ENCODE measurements at regions not wholly inside any gene's neighbourhood (a gene's known extent, or its start where the extent isn't known, plus 50 kb on each side); places are given as distances from the start of the nearest gene placed in this dataset.

DNA sequence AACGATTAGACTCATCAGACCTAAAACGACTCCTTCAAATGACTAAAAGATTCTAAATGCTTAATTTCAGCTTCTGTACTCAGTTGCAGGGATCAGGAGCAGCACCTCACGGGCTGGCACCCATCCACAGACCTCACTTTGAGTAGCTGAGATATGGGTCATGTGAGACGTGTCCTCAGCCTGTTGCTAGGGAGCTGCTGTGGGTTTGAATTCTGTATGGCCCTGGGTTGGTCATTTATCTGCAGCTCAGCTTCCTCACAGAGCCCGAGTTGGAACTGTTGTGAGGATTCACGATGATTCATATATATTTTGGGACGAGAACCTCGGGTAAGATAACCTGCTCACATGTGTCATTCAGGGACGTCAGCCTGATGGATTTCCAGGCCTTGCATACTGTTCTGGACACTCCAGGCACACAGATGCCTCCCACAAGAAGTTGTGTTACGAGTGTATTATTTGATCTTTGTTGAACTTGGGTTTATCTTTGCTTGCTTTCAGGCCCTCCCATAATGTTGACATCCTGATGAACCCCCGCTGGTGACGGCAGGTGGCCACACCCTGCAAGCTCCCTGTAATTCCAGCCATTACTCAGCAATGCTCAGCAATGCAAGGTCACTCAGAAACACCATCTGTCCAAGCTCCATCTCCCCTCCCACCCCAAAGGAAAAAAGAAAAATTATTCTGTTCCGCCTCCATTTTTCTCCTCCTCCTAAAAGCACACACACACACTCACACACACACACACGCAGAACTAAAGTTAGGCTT is 137.6 kb downstream of the RBFOX3 start:
- TF ChIP-seq GATA2 (IDR thresholded peaks at IDR 0.05; ENCODE audit: low read depth, low read length) (no peak), GATA3 (IDR thresholded peaks at IDR 0.05; ENCODE audit: low read depth, low read length) (no peak)

Data from SH-SY5Y (cell line).